Fibroblast of the aortic adventitia (primary cell): ENCODE measurements at regions not wholly inside any gene's neighbourhood (a gene's known extent, or its start where the extent isn't known, plus 50 kb on each side); places are given as distances from the start of the nearest gene placed in this dataset.
"Not testable (repeated sequence)": the region's sequence is repeated elsewhere in the genome, so short reads cannot be mapped to it uniquely, and the experiment has no call there.

Source experiments
- DNase-seq: peaks from one replicate; pipeline ENCODE4 v3.0.0-alpha.2; 2010; ENCODE audit warnings: low read depth
- H3K4me3 ChIP-seq: 2 replicates; pipeline ENCODE4 v1.5.1; 2011; ENCODE audit warnings: low read depth, mild to moderate bottlenecking, control low read depth, low read length, moderate library complexity
- CTCF ChIP-seq: IDR thresholded peaks from 2 replicates; pipeline ENCODE4 v1.5.1; 2011; ENCODE audit warnings: mild to moderate bottlenecking, low read length, control low read depth, inconsistent platforms; ENCODE audit not compliant: insufficient read depth

- no peak overlapping the region for H3K4me3 ChIP-seq
- no peak for TF ChIP-seq CTCF
- no peak for DNase-seq
Observed at GRCh38 chr2:142617461-142617860, 260.0 kb upstream of the KYNU start.

GRCh38 chr2:142615876-142616275 lies 261.6 kb upstream of the KYNU start:
- no peak for DNase-seq
- TF ChIP-seq CTCF, result no peak
- H3K4me3 ChIP-seq, result no peak overlapping the region

GRCh38 chr2:142613193-142613592 lies 264.3 kb upstream of the KYNU start:
- DNase-seq, result not testable (repeated sequence)

GRCh38 chr2:142605421-142605820 lies 272.0 kb upstream of the KYNU start:
- no peak overlapping the region for H3K4me3 ChIP-seq
- DNase-seq, result no peak
- TF ChIP-seq CTCF, result no peak

More at GRCh38 chr2:142613193-142613592, 264.3 kb upstream of the KYNU start:
- not testable (repeated sequence) for H3K4me3 ChIP-seq

- H3K4me3 ChIP-seq, result no peak overlapping the region
- no peak for DNase-seq
- TF ChIP-seq CTCF, result no peak
Observed at GRCh38 chr2:142603759-142604158, 273.7 kb upstream of the KYNU start.

GRCh38 chr2:142602418-142602989 lies 275.0 kb upstream of the KYNU start:
- H3K4me3 ChIP-seq, result no peak overlapping the region
- no peak for TF ChIP-seq CTCF
- no peak for DNase-seq

- TF ChIP-seq CTCF, result no peak
- no peak for DNase-seq
- no peak overlapping the region for H3K4me3 ChIP-seq
Observed at GRCh38 chr2:142601794-142602193, 275.7 kb upstream of the KYNU start.

- no peak for TF ChIP-seq CTCF
- no peak for DNase-seq
- H3K4me3 ChIP-seq, result no peak overlapping the region
Observed at GRCh38 chr2:142599504-142599903, 278.0 kb upstream of the KYNU start.
